ENCODE measurements at regions not wholly inside any gene's neighbourhood (a gene's known extent, or its start where the extent isn't known, plus 50 kb on each side); places are given as distances from the start of the nearest gene placed in this dataset.
"Not testable (repeated sequence)": the region's sequence is repeated elsewhere in the genome, so short reads cannot be mapped to it uniquely, and the experiment has no call there.

- WGBS, 2 donors, result 76 to 78% methylated on average over 1 of the region's 1 CpG
- TF ChIP-seq POLR2A (IDR thresholded peaks at IDR 0.05), result no peak
- TF ChIP-seq CTCF (IDR thresholded peaks at IDR 0.05), result no peak
- intact Hi-C loops (cut with DNase I; ENCODE audit: low total_unique reads), result loop anchor here (10.0 kb wide), 1 partner anchor 98 kb away; no protein-coding TSS in a partner anchor
- no peak for DNase-seq (ENCODE audit: low spot score in 2 of 2)
- H3K4me3 ChIP-seq (ENCODE audit: low read depth, poor library complexity, severe bottlenecking), result no peak overlapping the region
Observed at GRCh38 chr3:193023218-193023617, 105.6 kb upstream of the MB21D2 start.

- WGBS, 2 donors, result 73 to 82% methylated on average over 4 of the region's 4 CpGs
- DNase-seq (ENCODE audit: low spot score in 2 of 2), result no peak
- no peak overlapping the region for H3K4me3 ChIP-seq (ENCODE audit: low read depth, poor library complexity, severe bottlenecking)
- intact Hi-C loops (cut with DNase I; ENCODE audit: low total_unique reads), result loop anchor here (10.0 kb wide), 1 partner anchor 103 kb away; no protein-coding TSS in a partner anchor
- TF ChIP-seq CTCF (IDR thresholded peaks at IDR 0.05) (no peak), POLR2A (IDR thresholded peaks at IDR 0.05) (no peak)
Observed at GRCh38 chr3:193028258-193028657, 110.6 kb upstream of the MB21D2 start.

- TF ChIP-seq CTCF (IDR thresholded peaks at IDR 0.05) (no peak), POLR2A (IDR thresholded peaks at IDR 0.05) (no peak)
- WGBS, 2 donors, result 21 to 22% methylated on average over 2 of the region's 2 CpGs
- no peak for DNase-seq (ENCODE audit: low spot score in 2 of 2)
- intact Hi-C loops (cut with DNase I; ENCODE audit: low total_unique reads), result loop anchor here (10.0 kb wide), 1 partner anchor 105 kb away; no protein-coding TSS in a partner anchor
- H3K4me3 ChIP-seq (ENCODE audit: low read depth, poor library complexity, severe bottlenecking), result no peak overlapping the region
Observed at GRCh38 chr3:193029800-193030199, 112.1 kb upstream of the MB21D2 start.

DNA sequence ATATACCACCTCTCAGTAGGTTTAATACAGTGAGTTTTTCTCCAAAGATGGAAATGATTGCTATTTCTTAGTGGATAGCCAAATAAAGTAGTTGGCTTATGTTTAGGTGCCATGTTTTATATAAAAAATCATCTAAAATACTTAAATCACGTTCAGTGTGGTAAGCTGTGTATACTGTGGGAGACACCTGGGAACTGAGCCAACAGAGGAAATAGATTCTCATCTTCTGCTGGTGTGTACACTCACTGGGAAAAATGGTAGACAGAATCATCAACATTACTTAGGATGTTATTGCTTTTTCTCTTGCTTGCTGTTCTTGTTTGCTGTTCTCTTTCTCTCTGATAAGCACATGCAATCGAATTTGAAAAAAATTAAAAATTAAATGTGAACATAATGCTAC lies 112.6 kb upstream of the MB21D2 start:
- no peak overlapping the region for H3K4me3 ChIP-seq (ENCODE audit: low read depth, poor library complexity, severe bottlenecking)
- intact Hi-C loops (cut with DNase I; ENCODE audit: low total_unique reads), result no loop called here
- WGBS, 2 donors, result 47 to 49% methylated on average over 2 of the region's 2 CpGs
- no peak for TF ChIP-seq CTCF (IDR thresholded peaks at IDR 0.05)
- TF ChIP-seq POLR2A (IDR thresholded peaks at IDR 0.05), result no peak
- no peak for DNase-seq (ENCODE audit: low spot score in 2 of 2)

DNA sequence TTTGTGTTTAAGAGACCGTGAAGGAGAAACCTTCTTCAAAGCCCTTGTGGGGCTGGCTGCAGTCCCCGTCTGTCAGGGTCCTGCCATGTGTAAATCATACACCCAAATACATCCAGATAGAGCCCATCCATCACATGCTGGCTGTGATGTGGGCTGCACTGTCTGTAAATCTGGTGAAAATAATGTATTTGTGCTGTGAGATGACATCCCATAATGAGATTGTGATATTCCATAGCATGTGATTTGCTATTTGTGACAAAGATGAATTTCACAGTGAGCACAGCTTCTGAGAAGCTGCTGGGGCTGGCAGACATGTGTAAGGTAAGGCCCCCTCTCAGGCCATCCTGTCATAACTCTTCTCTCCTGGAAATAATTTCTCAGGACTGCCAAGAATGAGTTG lies 114.3 kb upstream of the MB21D2 start:
- no peak for TF ChIP-seq CTCF (IDR thresholded peaks at IDR 0.05)
- TF ChIP-seq POLR2A (IDR thresholded peaks at IDR 0.05), result no peak
- 65 to 75% methylated on average over 2 of the region's 2 CpGs for WGBS, 2 donors
- H3K4me3 ChIP-seq (ENCODE audit: low read depth, poor library complexity, severe bottlenecking), result no peak overlapping the region
- intact Hi-C loops (cut with DNase I; ENCODE audit: low total_unique reads), result no loop called here
- no peak for DNase-seq (ENCODE audit: low spot score in 2 of 2)

- intact Hi-C loops (cut with DNase I; ENCODE audit: low total_unique reads), result no loop called here
- 89 to 94% methylated on average over 7 of the region's 7 CpGs for WGBS, 2 donors
- no peak for DNase-seq (ENCODE audit: low spot score in 2 of 2)
Observed at GRCh38 chr3:193033226-193033780, 115.6 kb upstream of the MB21D2 start.

DNA sequence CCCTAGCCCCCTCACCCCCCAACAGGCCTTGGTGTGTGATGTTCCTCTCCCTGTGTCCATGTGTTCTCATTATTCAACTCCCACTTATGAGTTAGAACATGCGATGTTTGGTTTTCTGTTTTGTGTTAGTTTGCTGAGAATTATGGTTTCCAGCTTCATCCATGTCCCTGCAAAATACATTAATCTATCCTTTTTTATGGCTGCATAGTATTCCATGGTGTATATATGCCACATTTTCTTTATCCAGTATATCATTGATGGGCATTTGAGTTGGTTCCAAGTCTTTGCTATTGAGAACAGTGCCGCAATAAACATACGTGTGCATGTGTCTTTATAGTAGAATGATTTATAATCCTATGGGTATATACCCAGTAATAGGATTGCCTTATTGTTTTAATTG lies 120.2 kb upstream of the MB21D2 start:
- intact Hi-C loops (cut with DNase I; ENCODE audit: low total_unique reads); H3K4me3 ChIP-seq (ENCODE audit: low read depth, poor library complexity, severe bottlenecking); DNase-seq (ENCODE audit: low spot score in 2 of 2): not testable (repeated sequence)
- WGBS, 2 donors, result 92 to 96% methylated on average over 3 of the region's 3 CpGs

More at GRCh38 chr3:193033226-193033780, 115.6 kb upstream of the MB21D2 start:
- H3K4me3 ChIP-seq (ENCODE audit: low read depth, poor library complexity, severe bottlenecking), result no peak overlapping the region
- TF ChIP-seq POLR2A (IDR thresholded peaks at IDR 0.05), result no peak
- TF ChIP-seq CTCF (IDR thresholded peaks at IDR 0.05), result no peak
